Hematopoietic multipotent progenitor cell treated with erythropoietin and hydrocortisone succinate and interleukin-3 and kit ligand, for 4 days (in vitro differentiated cells): ENCODE measurements at regions not wholly inside any gene's neighbourhood (a gene's known extent, or its start where the extent isn't known, plus 50 kb on each side); places are given as distances from the start of the nearest gene placed in this dataset.

Experiments used
- DNase-seq: peaks from one replicate; pipeline ENCODE4 v3.0.0-alpha.2; 2015

- no peak for DNase-seq
These were observed 130.9 kb downstream of the DTWD1 start for GRCh38 chr15:49751751-49752150.

DNA sequence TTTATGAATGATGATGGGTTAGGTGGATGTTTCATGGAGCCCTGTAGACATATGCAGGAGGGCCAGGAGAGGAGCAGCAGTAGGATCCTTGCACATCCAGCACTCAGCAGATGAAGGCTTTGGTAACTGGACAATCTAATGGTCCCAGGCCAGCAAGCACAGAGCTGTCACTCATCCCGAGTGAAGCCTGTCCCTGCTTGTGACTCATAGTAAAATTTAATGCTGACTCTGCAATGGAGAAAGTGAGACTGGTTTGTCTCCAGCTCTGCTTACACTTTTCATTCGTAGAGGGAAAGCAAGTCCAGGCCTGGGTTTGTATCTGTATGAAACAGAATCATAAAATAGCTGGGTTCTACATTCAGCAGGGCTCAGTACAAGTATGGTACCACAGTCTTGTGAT, 131.7 kb downstream of the DTWD1 start:
- DNase-seq, result no peak

DNA sequence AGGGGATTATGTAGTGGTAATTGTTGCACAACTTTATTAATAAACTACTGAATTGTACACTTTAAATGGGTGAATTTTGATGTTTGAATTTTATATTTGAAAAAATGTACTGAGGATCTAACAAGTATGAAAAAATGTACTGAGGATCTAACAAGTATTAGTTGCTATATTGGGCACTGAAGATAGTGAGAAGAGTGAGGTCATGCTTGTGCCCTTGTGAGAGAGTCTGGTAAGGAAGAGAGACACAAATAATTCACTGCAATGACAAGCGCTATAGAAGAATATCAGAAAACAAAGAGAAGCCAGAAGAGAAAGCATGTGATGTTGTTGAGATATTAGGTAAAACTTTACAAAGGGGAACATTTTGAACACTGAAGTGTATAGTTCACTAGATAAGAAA, 137.6 kb downstream of the DTWD1 start:
- DNase-seq, result no peak

DNA sequence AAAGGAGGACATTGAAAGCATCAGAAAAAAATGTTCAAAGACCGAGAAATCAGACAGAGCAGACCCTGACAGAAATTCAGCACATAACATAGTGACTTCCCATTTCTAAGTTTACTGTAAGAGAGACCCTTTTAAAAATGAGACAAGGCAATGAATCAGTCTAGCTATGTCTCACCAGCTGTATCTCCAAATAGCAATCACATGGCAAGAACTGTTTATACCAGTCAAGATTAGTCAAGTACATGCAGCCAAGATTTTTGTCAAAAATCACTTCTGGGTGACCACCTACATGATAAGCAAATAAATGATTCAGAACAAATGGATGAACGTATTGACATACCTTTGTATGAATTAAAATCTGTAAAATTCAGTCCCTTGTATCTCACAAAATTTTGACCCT, 138.0 kb downstream of the DTWD1 start:
- DNase-seq, result no peak

DNA sequence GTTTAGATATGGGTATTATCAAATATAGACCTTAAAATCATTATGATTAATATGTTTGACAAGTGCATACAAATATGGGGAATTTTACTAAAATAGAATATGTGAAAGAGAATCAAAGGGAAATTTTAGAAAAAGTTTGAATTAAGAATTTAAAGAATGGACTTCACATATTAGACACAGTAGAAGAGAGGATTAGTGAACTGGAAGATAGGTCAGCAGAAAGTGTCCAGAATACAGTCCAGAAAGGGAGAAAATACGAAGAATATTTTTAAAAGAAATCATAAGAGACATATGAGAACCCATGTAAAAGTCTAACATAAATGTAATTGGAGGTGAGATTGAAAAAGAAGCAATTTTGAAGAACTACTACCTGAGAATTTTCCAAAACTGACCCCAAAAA, 139.9 kb downstream of the DTWD1 start:
- no peak for DNase-seq

GRCh38 chr15:49769225-49769624, 148.4 kb downstream of the DTWD1 start:
- DNase-seq, result no peak

DNA sequence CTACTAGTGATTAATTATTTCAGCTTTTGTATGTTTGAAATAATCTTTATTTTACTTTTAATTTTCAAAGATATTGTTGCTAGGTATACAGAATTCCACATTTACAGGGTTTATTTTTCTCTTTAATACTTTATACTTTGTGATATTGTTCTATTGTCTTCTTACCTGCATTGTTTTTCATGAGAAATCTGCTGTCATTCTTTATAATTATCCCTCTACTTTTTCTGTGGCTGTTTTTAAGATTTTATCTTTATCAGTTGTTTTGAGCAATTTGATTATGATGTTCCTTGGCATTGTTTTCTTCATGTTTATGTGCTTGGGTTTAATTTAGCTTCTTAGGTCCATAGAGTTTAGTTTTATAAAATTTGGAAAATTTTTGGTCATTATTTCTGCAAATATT, 168.6 kb downstream of the DTWD1 start:
- peak; percentile 7 for DNase-seq

DNA sequence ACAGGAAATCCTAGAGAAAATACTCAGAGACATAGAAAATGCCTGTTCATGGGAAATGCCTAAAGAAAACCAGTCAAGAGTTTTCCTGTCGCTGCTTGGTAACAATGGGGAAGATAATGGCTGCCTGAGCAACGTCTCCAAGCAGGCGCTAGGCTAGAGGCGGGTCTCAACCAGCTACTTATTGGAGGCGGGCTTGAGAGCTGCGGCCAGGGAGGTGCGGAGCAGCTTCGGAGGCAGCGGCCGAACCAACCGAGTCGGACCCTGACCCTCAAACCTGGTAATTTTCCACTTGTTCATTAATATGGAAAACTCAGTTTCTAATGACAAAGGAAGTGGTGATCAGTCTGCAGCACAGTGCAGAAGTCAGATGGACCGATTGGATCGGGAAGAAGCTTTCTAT, 173.1 kb downstream of the DTWD1 start:
- DNase-seq, result no peak

GRCh38 chr15:49801796-49802195, 180.9 kb downstream of the DTWD1 start:
- no peak for DNase-seq
